HG02943 (cell line): ENCODE measurements at regions not wholly inside any gene's neighbourhood (a gene's known extent, or its start where the extent isn't known, plus 50 kb on each side); places are given as distances from the start of the nearest gene placed in this dataset.

ENCODE experiments used
- ATAC-seq: cut with Tn5 transposase; IDR thresholded peaks from one replicate; pipeline ENCODE4 v1.9.1; 2021; ENCODE audit warnings: mild to moderate bottlenecking, low read depth, moderate library complexity; ENCODE audit not compliant: unreplicated experiment

- ATAC-seq, result no peak
Measured at GRCh38 chr10:88023676-88024075, 160.3 kb downstream of the PTEN start.

GRCh38 chr10:88026031-88026430 lies 162.6 kb downstream of the PTEN start:
- ATAC-seq, result no peak

GRCh38 chr10:88027570-88027969 lies 164.1 kb downstream of the PTEN start:
- no peak for ATAC-seq

GRCh38 chr10:88028072-88028471 lies 164.6 kb downstream of the PTEN start:
- no peak for ATAC-seq

- ATAC-seq, result no peak
Measured at GRCh38 chr10:88028654-88029053, 165.2 kb downstream of the PTEN start.

- ATAC-seq, result no peak
Measured at GRCh38 chr10:88032566-88032965, 169.1 kb downstream of the PTEN start.

GRCh38 chr10:88033385-88033784 lies 170.0 kb downstream of the PTEN start:
- no peak for ATAC-seq

- ATAC-seq, result no peak
Measured at GRCh38 chr10:88033793-88034192, 170.4 kb downstream of the PTEN start.

- no peak for ATAC-seq
Measured at GRCh38 chr10:88036126-88036525, 172.7 kb downstream of the PTEN start.

- no peak for ATAC-seq
Measured at GRCh38 chr10:88037623-88038022, 174.2 kb downstream of the PTEN start.

GRCh38 chr10:88038268-88038667 lies 174.8 kb downstream of the PTEN start:
- ATAC-seq, result no peak

GRCh38 chr10:88039496-88040200 lies 176.2 kb downstream of the PTEN start:
- no peak for ATAC-seq

GRCh38 chr10:88041243-88042159 lies 178.1 kb downstream of the PTEN start:
- ATAC-seq, result no peak

GRCh38 chr10:88042160-88043100 lies 179.0 kb downstream of the PTEN start:
- ATAC-seq, result no peak

- ATAC-seq, result no peak
Measured at GRCh38 chr10:88045096-88045495, 181.7 kb downstream of the PTEN start.

GRCh38 chr10:88045656-88046415 lies 182.4 kb downstream of the PTEN start:
- ATAC-seq, result no peak

GRCh38 chr10:88047579-88047978 lies 184.2 kb downstream of the PTEN start:
- no peak for ATAC-seq

GRCh38 chr10:88048312-88048711 lies 184.9 kb downstream of the PTEN start:
- no peak for ATAC-seq

- no peak for ATAC-seq
Measured at GRCh38 chr10:88049204-88049603, 185.8 kb downstream of the PTEN start.

GRCh38 chr10:88057720-88058119 lies 194.3 kb downstream of the PTEN start:
- ATAC-seq, result no peak
